GM23338 (cell line): ENCODE measurements at regions not wholly inside any gene's neighbourhood (a gene's known extent, or its start where the extent isn't known, plus 50 kb on each side); places are given as distances from the start of the nearest gene placed in this dataset.

Experiments
- CREB1 ChIP-seq: fragments of 250-450 bp; sonication (Bioruptor Pico); IDR thresholded peaks from 2 replicates; pipeline ENCODE4 v1.5.0; 2020; ENCODE audit warnings: low read depth, mild to moderate bottlenecking, moderate library complexity
- EZH2 ChIP-seq: fragments of 200-600 bp; sonication (generic); IDR thresholded peaks from one replicate; pipeline ENCODE4 v1.8.0; 2017; ENCODE audit warnings: antibody characterized with exemption, mild to moderate bottlenecking, low read depth; ENCODE audit not compliant: unreplicated experiment
- EZH2phosphoT487 ChIP-seq: fragments of 200-600 bp; sonication (generic); IDR thresholded peaks from one replicate; pipeline ENCODE4 v1.8.1; 2018; ENCODE audit warnings: antibody characterized with exemption; ENCODE audit not compliant: unreplicated experiment
- JUNB ChIP-seq: IDR thresholded peaks from one replicate; pipeline ENCODE4 v1.6.1; 2016; ENCODE audit warnings: antibody characterized with exemption; ENCODE audit not compliant: unreplicated experiment
- NANOG ChIP-seq: IDR thresholded peaks from 2 replicates; pipeline ENCODE4 v1.6.1; 2016; ENCODE audit warnings: antibody characterized with exemption, borderline replicate concordance
- POLR2AphosphoS5 ChIP-seq: IDR thresholded peaks from 2 replicates; pipeline ENCODE4 v1.6.1; 2016; ENCODE audit warnings: antibody characterized with exemption, low read depth
- STAT1 ChIP-seq: IDR thresholded peaks from one replicate; pipeline ENCODE4 v1.6.1; 2016; ENCODE audit warnings: antibody characterized with exemption; ENCODE audit not compliant: unreplicated experiment
- ZNF114 ChIP-seq: fragments of 250-450 bp; sonication (Bioruptor Pico); IDR thresholded peaks from 2 replicates; pipeline ENCODE4 v1.5.0; 2020; ENCODE audit warnings: mild to moderate bottlenecking, moderate library complexity
- TF ChIP-seq, protein P1 (sequence below), 2 experiments: fragments of 200-600 bp in 1 of 2; sonication (generic) in 1 of 2; conservative IDR thresholded peaks; 2 replicates each; pipeline versions ENCODE4 v1.5.1 to v1.6.1; 2016 to 2017; ENCODE audit warnings: antibody characterized with exemption in 2 of 2, low read depth in 2 of 2, mild to moderate bottlenecking in 2 of 2, moderate library complexity in 1 of 2
- TF ChIP-seq, protein P2 (sequence below): IDR thresholded peaks from one replicate; pipeline ENCODE4 v1.6.1; 2018; ENCODE audit warnings: antibody characterized with exemption; ENCODE audit not compliant: unreplicated experiment
- TF ChIP-seq, protein P3 (sequence below): fragments of 250-450 bp; sonication (Bioruptor Pico); IDR thresholded peaks from 2 replicates; pipeline ENCODE4 v1.5.0; 2020; ENCODE audit warnings: mild to moderate bottlenecking, moderate library complexity

DNA sequence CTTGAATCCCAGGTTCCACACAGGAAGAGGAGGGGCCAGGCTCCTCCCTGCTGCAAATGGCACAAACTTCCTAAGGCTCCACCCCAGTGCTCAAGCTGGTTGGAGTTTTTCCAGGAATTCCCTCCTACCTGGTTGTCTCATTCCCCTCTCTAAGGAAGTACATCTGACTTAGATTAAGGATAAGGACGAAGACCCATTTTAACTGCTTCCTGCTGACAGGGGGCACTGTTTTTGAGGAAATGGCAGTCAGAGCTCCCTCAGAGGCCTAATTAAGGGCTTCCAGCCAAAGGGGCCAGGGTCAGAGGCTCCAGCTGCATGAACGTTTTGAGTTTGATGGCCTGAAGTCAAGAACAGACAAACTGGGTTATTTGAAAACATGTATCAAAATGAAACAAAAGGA lies 1084.7 kb downstream of the SLC6A15 start:
- TF ChIP-seq, protein P1, sequence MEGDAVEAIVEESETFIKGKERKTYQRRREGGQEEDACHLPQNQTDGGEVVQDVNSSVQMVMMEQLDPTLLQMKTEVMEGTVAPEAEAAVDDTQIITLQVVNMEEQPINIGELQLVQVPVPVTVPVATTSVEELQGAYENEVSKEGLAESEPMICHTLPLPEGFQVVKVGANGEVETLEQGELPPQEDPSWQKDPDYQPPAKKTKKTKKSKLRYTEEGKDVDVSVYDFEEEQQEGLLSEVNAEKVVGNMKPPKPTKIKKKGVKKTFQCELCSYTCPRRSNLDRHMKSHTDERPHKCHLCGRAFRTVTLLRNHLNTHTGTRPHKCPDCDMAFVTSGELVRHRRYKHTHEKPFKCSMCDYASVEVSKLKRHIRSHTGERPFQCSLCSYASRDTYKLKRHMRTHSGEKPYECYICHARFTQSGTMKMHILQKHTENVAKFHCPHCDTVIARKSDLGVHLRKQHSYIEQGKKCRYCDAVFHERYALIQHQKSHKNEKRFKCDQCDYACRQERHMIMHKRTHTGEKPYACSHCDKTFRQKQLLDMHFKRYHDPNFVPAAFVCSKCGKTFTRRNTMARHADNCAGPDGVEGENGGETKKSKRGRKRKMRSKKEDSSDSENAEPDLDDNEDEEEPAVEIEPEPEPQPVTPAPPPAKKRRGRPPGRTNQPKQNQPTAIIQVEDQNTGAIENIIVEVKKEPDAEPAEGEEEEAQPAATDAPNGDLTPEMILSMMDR (conservative IDR thresholded peaks at IDR 0.05; ENCODE audit: low read depth in 2 of 2), result peak; percentile 62 to 76
- TF ChIP-seq POLR2AphosphoS5 (no peak), ZNF114 (CRISPR knock-in tag) (no peak), EZH2 (no peak), EZH2phosphoT487 (no peak), CREB1 (CRISPR knock-in tag) (no peak), JUNB (no peak), STAT1 (no peak), NANOG (no peak)
- TF ChIP-seq, protein P2, sequence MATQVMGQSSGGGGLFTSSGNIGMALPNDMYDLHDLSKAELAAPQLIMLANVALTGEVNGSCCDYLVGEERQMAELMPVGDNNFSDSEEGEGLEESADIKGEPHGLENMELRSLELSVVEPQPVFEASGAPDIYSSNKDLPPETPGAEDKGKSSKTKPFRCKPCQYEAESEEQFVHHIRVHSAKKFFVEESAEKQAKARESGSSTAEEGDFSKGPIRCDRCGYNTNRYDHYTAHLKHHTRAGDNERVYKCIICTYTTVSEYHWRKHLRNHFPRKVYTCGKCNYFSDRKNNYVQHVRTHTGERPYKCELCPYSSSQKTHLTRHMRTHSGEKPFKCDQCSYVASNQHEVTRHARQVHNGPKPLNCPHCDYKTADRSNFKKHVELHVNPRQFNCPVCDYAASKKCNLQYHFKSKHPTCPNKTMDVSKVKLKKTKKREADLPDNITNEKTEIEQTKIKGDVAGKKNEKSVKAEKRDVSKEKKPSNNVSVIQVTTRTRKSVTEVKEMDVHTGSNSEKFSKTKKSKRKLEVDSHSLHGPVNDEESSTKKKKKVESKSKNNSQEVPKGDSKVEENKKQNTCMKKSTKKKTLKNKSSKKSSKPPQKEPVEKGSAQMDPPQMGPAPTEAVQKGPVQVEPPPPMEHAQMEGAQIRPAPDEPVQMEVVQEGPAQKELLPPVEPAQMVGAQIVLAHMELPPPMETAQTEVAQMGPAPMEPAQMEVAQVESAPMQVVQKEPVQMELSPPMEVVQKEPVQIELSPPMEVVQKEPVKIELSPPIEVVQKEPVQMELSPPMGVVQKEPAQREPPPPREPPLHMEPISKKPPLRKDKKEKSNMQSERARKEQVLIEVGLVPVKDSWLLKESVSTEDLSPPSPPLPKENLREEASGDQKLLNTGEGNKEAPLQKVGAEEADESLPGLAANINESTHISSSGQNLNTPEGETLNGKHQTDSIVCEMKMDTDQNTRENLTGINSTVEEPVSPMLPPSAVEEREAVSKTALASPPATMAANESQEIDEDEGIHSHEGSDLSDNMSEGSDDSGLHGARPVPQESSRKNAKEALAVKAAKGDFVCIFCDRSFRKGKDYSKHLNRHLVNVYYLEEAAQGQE, result no peak
- TF ChIP-seq, protein P3, sequence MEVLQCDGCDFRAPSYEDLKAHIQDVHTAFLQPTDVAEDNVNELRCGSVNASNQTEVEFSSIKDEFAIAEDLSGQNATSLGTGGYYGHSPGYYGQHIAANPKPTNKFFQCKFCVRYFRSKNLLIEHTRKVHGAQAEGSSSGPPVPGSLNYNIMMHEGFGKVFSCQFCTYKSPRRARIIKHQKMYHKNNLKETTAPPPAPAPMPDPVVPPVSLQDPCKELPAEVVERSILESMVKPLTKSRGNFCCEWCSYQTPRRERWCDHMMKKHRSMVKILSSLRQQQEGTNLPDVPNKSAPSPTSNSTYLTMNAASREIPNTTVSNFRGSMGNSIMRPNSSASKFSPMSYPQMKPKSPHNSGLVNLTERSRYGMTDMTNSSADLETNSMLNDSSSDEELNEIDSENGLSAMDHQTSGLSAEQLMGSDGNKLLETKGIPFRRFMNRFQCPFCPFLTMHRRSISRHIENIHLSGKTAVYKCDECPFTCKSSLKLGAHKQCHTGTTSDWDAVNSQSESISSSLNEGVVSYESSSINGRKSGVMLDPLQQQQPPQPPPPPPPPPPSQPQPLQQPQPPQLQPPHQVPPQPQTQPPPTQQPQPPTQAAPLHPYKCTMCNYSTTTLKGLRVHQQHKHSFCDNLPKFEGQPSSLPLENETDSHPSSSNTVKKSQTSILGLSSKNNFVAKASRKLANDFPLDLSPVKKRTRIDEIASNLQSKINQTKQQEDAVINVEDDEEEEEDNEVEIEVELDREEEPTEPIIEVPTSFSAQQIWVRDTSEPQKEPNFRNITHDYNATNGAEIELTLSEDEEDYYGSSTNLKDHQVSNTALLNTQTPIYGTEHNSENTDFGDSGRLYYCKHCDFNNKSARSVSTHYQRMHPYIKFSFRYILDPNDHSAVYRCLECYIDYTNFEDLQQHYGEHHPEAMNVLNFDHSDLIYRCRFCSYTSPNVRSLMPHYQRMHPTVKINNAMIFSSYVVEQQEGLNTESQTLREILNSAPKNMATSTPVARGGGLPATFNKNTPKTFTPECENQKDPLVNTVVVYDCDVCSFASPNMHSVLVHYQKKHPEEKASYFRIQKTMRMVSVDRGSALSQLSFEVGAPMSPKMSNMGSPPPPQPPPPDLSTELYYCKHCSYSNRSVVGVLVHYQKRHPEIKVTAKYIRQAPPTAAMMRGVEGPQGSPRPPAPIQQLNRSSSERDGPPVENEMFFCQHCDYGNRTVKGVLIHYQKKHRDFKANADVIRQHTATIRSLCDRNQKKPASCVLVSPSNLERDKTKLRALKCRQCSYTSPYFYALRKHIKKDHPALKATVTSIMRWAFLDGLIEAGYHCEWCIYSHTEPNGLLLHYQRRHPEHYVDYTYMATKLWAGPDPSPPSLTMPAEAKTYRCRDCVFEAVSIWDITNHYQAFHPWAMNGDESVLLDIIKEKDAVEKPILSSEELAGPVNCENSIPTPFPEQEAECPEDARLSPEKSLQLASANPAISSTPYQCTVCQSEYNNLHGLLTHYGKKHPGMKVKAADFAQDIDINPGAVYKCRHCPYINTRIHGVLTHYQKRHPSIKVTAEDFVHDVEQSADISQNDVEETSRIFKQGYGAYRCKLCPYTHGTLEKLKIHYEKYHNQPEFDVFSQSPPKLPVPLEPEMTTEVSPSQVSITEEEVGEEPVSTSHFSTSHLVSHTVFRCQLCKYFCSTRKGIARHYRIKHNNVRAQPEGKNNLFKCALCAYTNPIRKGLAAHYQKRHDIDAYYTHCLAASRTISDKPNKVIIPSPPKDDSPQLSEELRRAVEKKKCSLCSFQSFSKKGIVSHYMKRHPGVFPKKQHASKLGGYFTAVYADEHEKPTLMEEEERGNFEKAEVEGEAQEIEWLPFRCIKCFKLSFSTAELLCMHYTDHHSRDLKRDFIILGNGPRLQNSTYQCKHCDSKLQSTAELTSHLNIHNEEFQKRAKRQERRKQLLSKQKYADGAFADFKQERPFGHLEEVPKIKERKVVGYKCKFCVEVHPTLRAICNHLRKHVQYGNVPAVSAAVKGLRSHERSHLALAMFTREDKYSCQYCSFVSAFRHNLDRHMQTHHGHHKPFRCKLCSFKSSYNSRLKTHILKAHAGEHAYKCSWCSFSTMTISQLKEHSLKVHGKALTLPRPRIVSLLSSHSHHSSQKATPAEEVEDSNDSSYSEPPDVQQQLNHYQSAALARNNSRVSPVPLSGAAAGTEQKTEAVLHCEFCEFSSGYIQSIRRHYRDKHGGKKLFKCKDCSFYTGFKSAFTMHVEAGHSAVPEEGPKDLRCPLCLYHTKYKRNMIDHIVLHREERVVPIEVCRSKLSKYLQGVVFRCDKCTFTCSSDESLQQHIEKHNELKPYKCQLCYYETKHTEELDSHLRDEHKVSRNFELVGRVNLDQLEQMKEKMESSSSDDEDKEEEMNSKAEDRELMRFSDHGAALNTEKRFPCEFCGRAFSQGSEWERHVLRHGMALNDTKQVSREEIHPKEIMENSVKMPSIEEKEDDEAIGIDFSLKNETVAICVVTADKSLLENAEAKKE, result no peak
